ENCODE measurements at regions not wholly inside any gene's neighbourhood (a gene's known extent, or its start where the extent isn't known, plus 50 kb on each side); places are given as distances from the start of the nearest gene placed in this dataset.

DNA sequence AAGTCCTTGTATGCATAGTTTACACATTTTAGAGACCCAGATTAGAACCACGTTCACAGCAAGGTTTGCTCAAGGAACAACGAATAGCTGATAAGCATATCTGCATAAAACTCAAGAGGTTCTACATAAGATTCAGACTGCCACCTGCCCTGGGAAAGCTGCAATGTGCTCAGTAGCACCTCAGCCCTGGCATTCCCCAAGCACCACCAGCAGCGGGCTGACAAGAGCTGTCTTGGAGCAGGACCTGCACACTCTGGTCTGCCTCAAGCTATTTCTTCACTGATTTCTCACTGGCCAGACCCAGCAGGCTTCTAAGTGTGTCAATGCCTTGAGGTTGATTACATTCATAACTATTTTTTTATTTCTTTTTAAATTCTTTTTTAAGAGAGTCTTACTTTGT is 65.8 kb upstream of the UQCRFS1 start:
- no peak overlapping the region for H3K27ac Mint-ChIP-seq
- no peaks in the 10 kb centered on the region for H3K27me3 ChIP-seq (ENCODE audit: control insufficient read depth in 2 of 2, insufficient read depth in 2 of 2, low read length in 2 of 2)

GRCh38 chr19:29283366-29283765 is 70.4 kb upstream of the UQCRFS1 start:
- TF ChIP-seq, protein P1, sequence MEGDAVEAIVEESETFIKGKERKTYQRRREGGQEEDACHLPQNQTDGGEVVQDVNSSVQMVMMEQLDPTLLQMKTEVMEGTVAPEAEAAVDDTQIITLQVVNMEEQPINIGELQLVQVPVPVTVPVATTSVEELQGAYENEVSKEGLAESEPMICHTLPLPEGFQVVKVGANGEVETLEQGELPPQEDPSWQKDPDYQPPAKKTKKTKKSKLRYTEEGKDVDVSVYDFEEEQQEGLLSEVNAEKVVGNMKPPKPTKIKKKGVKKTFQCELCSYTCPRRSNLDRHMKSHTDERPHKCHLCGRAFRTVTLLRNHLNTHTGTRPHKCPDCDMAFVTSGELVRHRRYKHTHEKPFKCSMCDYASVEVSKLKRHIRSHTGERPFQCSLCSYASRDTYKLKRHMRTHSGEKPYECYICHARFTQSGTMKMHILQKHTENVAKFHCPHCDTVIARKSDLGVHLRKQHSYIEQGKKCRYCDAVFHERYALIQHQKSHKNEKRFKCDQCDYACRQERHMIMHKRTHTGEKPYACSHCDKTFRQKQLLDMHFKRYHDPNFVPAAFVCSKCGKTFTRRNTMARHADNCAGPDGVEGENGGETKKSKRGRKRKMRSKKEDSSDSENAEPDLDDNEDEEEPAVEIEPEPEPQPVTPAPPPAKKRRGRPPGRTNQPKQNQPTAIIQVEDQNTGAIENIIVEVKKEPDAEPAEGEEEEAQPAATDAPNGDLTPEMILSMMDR (IDR thresholded peaks at IDR 0.05): no peak
- H3K4me1 ChIP-seq (ENCODE audit: control insufficient read depth in 1 of 2, insufficient read depth in 2 of 2, low read length in 2 of 2): no peaks in the 10 kb centered on the region
- no peaks in the 10 kb centered on the region for H4K20me1 ChIP-seq (ENCODE audit: insufficient read depth, low read length)
- Mint-ChIP-seq H3K27ac (no peak overlapping the region), H3K4me3 (no peak overlapping the region), H3K9me3 (peaks cover 2 to 10% (median 6%) of the 10 kb centered on the region in 7 donors), H3K4me1 (no peaks in the 10 kb centered on the region), H3K36me3 (no peaks in the 10 kb centered on the region), H3K27me3 (ENCODE audit: low read depth in 3 of 3) (peaks cover 0 to 3% (median 0%) of the 10 kb centered on the region in 3 donors)
- no peak overlapping the region for H3K27ac ChIP-seq (ENCODE audit: low read depth in 1 of 2, low read length in 2 of 2)
- no peak overlapping the region for H3K4me3 ChIP-seq (replicated peaks in 1 of 3; ENCODE audit: low read depth in 2 of 3, low read length in 3 of 3)
- intact Hi-C loops (cut with micrococcal nuclease): no loop called here
- no CpG with 5 or more reads among the region's 3 CpGs for WGBS (ENCODE audit: insufficient coverage)
- H3K9me3 ChIP-seq (replicated peaks in 1 of 2; ENCODE audit: control insufficient read depth in 1 of 2, insufficient read depth in 1 of 2, low read length in 2 of 2): peaks cover 5 to 11% of the 10 kb centered on the region in 2 donors
- no peaks in the 10 kb centered on the region for H3K36me3 ChIP-seq (replicated peaks in 1 of 2; ENCODE audit: control insufficient read depth in 1 of 2, insufficient read depth in 2 of 2, low read length in 2 of 2)
- H3K27me3 ChIP-seq (ENCODE audit: control insufficient read depth in 2 of 2, insufficient read depth in 2 of 2, low read length in 2 of 2): no peaks in the 10 kb centered on the region
- DNase-seq: no peak
- no peak overlapping the region for H2AFZ ChIP-seq (ENCODE audit: insufficient read depth, low read depth, low read length, poor library complexity, severe bottlenecking)
- H3K9ac ChIP-seq (ENCODE audit: insufficient read depth, low read length, poor library complexity, severe bottlenecking): no peak overlapping the region
- H3K4me2 ChIP-seq (replicated peaks; ENCODE audit: extremely low read depth, low read length, poor library complexity, severe bottlenecking): no peak overlapping the region
- H3K79me2 ChIP-seq (ENCODE audit: insufficient read depth, low read length): no peaks in the 10 kb centered on the region

More for the DNA sequence above, 65.8 kb upstream of the UQCRFS1 start:
- no peaks in the 10 kb centered on the region for H3K36me3 ChIP-seq (replicated peaks in 1 of 2; ENCODE audit: control insufficient read depth in 1 of 2, insufficient read depth in 2 of 2, low read length in 2 of 2)
- DNase-seq: no peak
- H3K4me3 ChIP-seq (replicated peaks in 1 of 3; ENCODE audit: low read depth in 2 of 3, low read length in 3 of 3): no peak overlapping the region
- H3K27me3 Mint-ChIP-seq (ENCODE audit: low read depth in 3 of 3): peaks cover 0 to 5% (median 5%) of the 10 kb centered on the region in 3 donors
- H3K4me3 Mint-ChIP-seq: no peak overlapping the region
- no peaks in the 10 kb centered on the region for H4K20me1 ChIP-seq (ENCODE audit: insufficient read depth, low read length)
- H3K9me3 ChIP-seq (replicated peaks in 1 of 2; ENCODE audit: control insufficient read depth in 1 of 2, insufficient read depth in 1 of 2, low read length in 2 of 2): peaks cover 5 to 12% of the 10 kb centered on the region in 2 donors
- H2AFZ ChIP-seq (ENCODE audit: insufficient read depth, low read depth, low read length, poor library complexity, severe bottlenecking): no peak overlapping the region
- H3K79me2 ChIP-seq (ENCODE audit: insufficient read depth, low read length): no peaks in the 10 kb centered on the region
- no peaks in the 10 kb centered on the region for H3K4me1 ChIP-seq (ENCODE audit: control insufficient read depth in 1 of 2, insufficient read depth in 2 of 2, low read length in 2 of 2)
- no peaks in the 10 kb centered on the region for H3K36me3 Mint-ChIP-seq
- intact Hi-C loops (cut with micrococcal nuclease): no loop called here
- TF ChIP-seq, protein P1 (IDR thresholded peaks at IDR 0.05): no peak
- H3K4me1 Mint-ChIP-seq: no peaks in the 10 kb centered on the region
- no peak overlapping the region for H3K4me2 ChIP-seq (replicated peaks; ENCODE audit: extremely low read depth, low read length, poor library complexity, severe bottlenecking)
- H3K9ac ChIP-seq (ENCODE audit: insufficient read depth, low read length, poor library complexity, severe bottlenecking): no peak overlapping the region
- 59% methylated on average over 2 of the region's 3 CpGs for WGBS (ENCODE audit: insufficient coverage)
- H3K27ac ChIP-seq (ENCODE audit: low read depth in 1 of 2, low read length in 2 of 2): no peak overlapping the region
- H3K9me3 Mint-ChIP-seq: peaks cover 4 to 8% (median 6%) of the 10 kb centered on the region in 7 donors

Data from CD14-positive monocyte (primary cell).